PC-9 (cell line): ENCODE measurements at regions not wholly inside any gene's neighbourhood (a gene's known extent, or its start where the extent isn't known, plus 50 kb on each side); places are given as distances from the start of the nearest gene placed in this dataset.
"Not testable (repeated sequence)": the region's sequence is repeated elsewhere in the genome, so short reads cannot be mapped to it uniquely, and the experiment has no call there.

Experiments
- CTCF ChIP-seq: fragments of 200-600 bp; sonication (generic); conservative IDR thresholded peaks from 2 replicates; pipeline ENCODE4 v1.6.1; 2017; ENCODE audit warnings: mixed run types, antibody characterized with exemption, mild to moderate bottlenecking, moderate library complexity
- EZH2 ChIP-seq: fragments of 200-600 bp; sonication (generic); IDR thresholded peaks from 2 replicates; pipeline ENCODE4 v1.8.0; 2017; ENCODE audit warnings: antibody characterized with exemption, low read depth

DNA sequence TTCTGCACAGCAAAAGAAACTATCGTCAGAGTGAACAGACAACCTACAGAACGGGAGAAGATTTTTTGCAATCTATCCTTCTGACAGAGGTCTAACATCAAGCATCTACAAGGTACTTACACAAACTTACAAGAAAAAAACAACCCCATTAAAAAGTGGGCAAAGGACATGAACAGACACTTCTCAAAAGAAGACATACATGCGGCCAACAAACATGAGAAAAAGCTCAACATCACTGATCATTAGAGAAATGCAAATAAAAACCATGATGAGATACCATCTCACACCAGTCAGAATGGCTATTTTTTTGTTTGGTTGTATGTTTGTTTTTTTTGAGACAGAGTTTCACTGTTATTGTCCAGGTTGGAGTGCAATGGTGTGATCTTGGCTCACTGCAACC lies 131.5 kb upstream of the MED13 start:
- TF ChIP-seq CTCF, EZH2: not testable (repeated sequence)
